OCI-LY7 (cell line): ENCODE measurements at regions not wholly inside any gene's neighbourhood (a gene's known extent, or its start where the extent isn't known, plus 50 kb on each side); places are given as distances from the start of the nearest gene placed in this dataset.

Experiments
- BruUV-seq: library from RNA; stranded (reverse); fragments of 400-500 nt; replicated peaks from 2 replicates; lab custom pipeline; 2021; lab: Mats Ljungman, UMichigan
- CTCF ChIA-PET: fragments of 300-600 bp; sonication (Branson Sonifier 250); formaldehyde crosslinking; loops from one replicate; lab custom pipeline; 2022; ENCODE audit warnings: antibody characterized with exemption; ENCODE audit not compliant: unreplicated experiment; lab: Charles Lee
- POLR2A ChIA-PET: fragments of 300-600 bp; sonication (Branson Sonifier 250); formaldehyde crosslinking; loops from one replicate; lab custom pipeline; 2022; ENCODE audit warnings: antibody characterized with exemption; lab: Charles Lee
- DNase-seq: peaks from one replicate; pipeline ENCODE4 v3.0.0-alpha.2; 2015; ENCODE audit warnings: low spot score
- H2AFZ ChIP-seq: fragments of 200-600 bp; sonication (generic), shearing (Covaris generic); 2 replicates; pipeline ENCODE4 v1.6.1; 2014; ENCODE audit warnings: mild to moderate bottlenecking, antibody characterized with exemption, low read length, moderate library complexity
- H3K27ac ChIP-seq: fragments of 200-600 bp; sonication (generic); 2 replicates; pipeline ENCODE4 v1.5.1; 2014; ENCODE audit warnings: mixed run types, low read depth, mild to moderate bottlenecking, moderate library complexity, low read length, inconsistent platforms; ENCODE audit not compliant: poor library complexity, severe bottlenecking
- H3K36me3 ChIP-seq: fragments of 200-600 bp; sonication (generic); 2 replicates; pipeline ENCODE4 v1.6.1; 2014; ENCODE audit warnings: mild to moderate bottlenecking, antibody characterized with exemption, low read length, moderate library complexity, mixed read lengths; ENCODE audit not compliant: insufficient read depth
- H3K4me1 ChIP-seq: fragments of 200-600 bp; sonication (generic); 2 replicates; pipeline ENCODE4 v1.5.1; 2014; ENCODE audit warnings: mild to moderate bottlenecking, low read length; ENCODE audit not compliant: insufficient read depth, poor library complexity, severe bottlenecking
- H3K4me2 ChIP-seq: fragments of 200-600 bp; sonication (generic); 2 replicates; pipeline ENCODE4 v1.6.1; 2014; ENCODE audit warnings: mild to moderate bottlenecking, low read length
- H3K4me3 ChIP-seq: fragments of 200-600 bp; sonication (generic); 2 replicates; pipeline ENCODE4 v1.5.1; 2014; ENCODE audit warnings: mild to moderate bottlenecking, low read depth, low read length; ENCODE audit not compliant: poor library complexity, severe bottlenecking
- H3K79me2 ChIP-seq: fragments of 200-600 bp; sonication (generic); 2 replicates; pipeline ENCODE4 v1.6.1; 2016; ENCODE audit warnings: low read depth, mild to moderate bottlenecking, low read length, moderate library complexity, mixed read lengths; ENCODE audit not compliant: insufficient read depth
- H3K9me2 ChIP-seq: fragments of 200-600 bp; sonication (generic); 2 replicates; pipeline ENCODE4 v1.6.1; 2016; ENCODE audit warnings: mild to moderate bottlenecking, low read length, mixed read lengths; ENCODE audit not compliant: insufficient read depth
- H3K9me3 ChIP-seq: fragments of 200-600 bp; sonication (generic); 2 replicates; pipeline ENCODE4 v1.6.1; 2014; ENCODE audit warnings: mild to moderate bottlenecking, mixed run types, low read length, mixed read lengths
- H4K20me1 ChIP-seq: fragments of 200-600 bp; sonication (generic); 2 replicates; pipeline ENCODE4 v1.6.1; 2014; ENCODE audit warnings: mild to moderate bottlenecking, antibody characterized with exemption, low read length, moderate library complexity, mixed read lengths; ENCODE audit not compliant: insufficient read depth
- CTCF ChIP-seq: fragments of 200-600 bp; sonication (generic); conservative IDR thresholded peaks from 2 replicates; pipeline ENCODE4 v1.5.1; 2014; ENCODE audit warnings: mild to moderate bottlenecking, antibody characterized with exemption, low read length, moderate library complexity, mixed read lengths
- EZH2phosphoT487 ChIP-seq: fragments of 200-600 bp; sonication (generic); IDR thresholded peaks from 2 replicates; pipeline ENCODE4 v1.6.1; 2018; ENCODE audit warnings: low read depth, borderline replicate concordance, mild to moderate bottlenecking, mixed run types, antibody characterized with exemption, low read length, moderate library complexity, mixed read lengths
- intact Hi-C: fragments of 100-400 bp; cut with micrococcal nuclease; formaldehyde crosslinking; loops from one replicate; pipeline ENCODE4 v1.10.0; 2022; ENCODE audit not compliant: unreplicated experiment

GRCh38 chr3:71987089-71987735 lies 202.3 kb upstream of the PROK2 start:
- Histone ChIP-seq H3K4me2 (no peak overlapping the region), H3K4me3 (no peak overlapping the region), H2AFZ (peak overlapping the region; percentile 20; the same call in 1 of the 2 replicates), H4K20me1 (no peaks in the 10 kb centered on the region), H3K27ac (no peak overlapping the region), H3K79me2 (no peaks in the 10 kb centered on the region), H3K9me2 (no peaks in the 10 kb centered on the region), H3K9me3 (peaks cover 4% of the 10 kb centered on the region; the same call in 1 of the 2 replicates), H3K36me3 (no peaks in the 10 kb centered on the region; the same call in 1 of the 2 replicates), H3K4me1 (peaks cover 54% of the 10 kb centered on the region)
- CTCF ChIA-PET, result interaction anchor here (1.3 kb wide), 1 partner anchor 13 kb away, joined by 5 read pairs; no protein-coding TSS in a partner anchor
- BruUV-seq, result no TSS peak
- DNase-seq, result no peak
- TF ChIP-seq CTCF, result 0 out of 2 replicates have a peak, but pooled peaks have one; percentile 22
- TF ChIP-seq EZH2phosphoT487, result no peak
- POLR2A ChIA-PET, result interaction anchor here (0.7 to 3.5 kb wide), 9 partner anchors 14 to 437 kb away, joined by 3 to 17 read pairs (median 3); no protein-coding TSS in a partner anchor
- intact Hi-C loops, result loop anchor here (10.0 kb wide), 1 partner anchor 458 kb away; the partner anchor contains the start of gene RYBP

- no peak for DNase-seq
- Histone ChIP-seq H3K4me2 (no peak overlapping the region), H3K27ac (peak overlapping the region; percentile 94), H3K4me3 (no peak overlapping the region), H4K20me1 (no peaks in the 10 kb centered on the region), H3K79me2 (no peaks in the 10 kb centered on the region), H2AFZ (peak overlapping the region; percentile 20; the same call in 1 of the 2 replicates), H3K4me1 (peaks cover 54% of the 10 kb centered on the region), H3K9me3 (peaks cover 4% of the 10 kb centered on the region; the same call in 1 of the 2 replicates), H3K9me2 (no peaks in the 10 kb centered on the region), H3K36me3 (no peaks in the 10 kb centered on the region; the same call in 1 of the 2 replicates)
- no TSS peak for BruUV-seq
- CTCF ChIA-PET, result interaction anchor here (1.3 kb wide), 1 partner anchor 14 kb away, joined by 5 read pairs; no protein-coding TSS in a partner anchor
- POLR2A ChIA-PET, result interaction anchor here (0.7 to 3.9 kb wide), 5 partner anchors 15 to 772 kb away, joined by 3 to 20 read pairs (median 9); no protein-coding TSS in a partner anchor
- TF ChIP-seq EZH2phosphoT487 (no peak), CTCF (no peak)
- intact Hi-C loops, result loop anchor here (10.0 kb wide), 1 partner anchor 458 kb away; the partner anchor contains the start of gene RYBP
Measured at GRCh38 chr3:71986606-71987005, 201.7 kb upstream of the PROK2 start.
